A172 (cell line): ENCODE measurements at regions not wholly inside any gene's neighbourhood (a gene's known extent, or its start where the extent isn't known, plus 50 kb on each side); places are given as distances from the start of the nearest gene placed in this dataset.
"Not testable (repeated sequence)": the region's sequence is repeated elsewhere in the genome, so short reads cannot be mapped to it uniquely, and the experiment has no call there.

ENCODE experiments used
- DNase-seq: peaks from one replicate; pipeline ENCODE4 v3.0.0-alpha.2; 2015; ENCODE audit warnings: low spot score

- not testable (repeated sequence) for DNase-seq
Observed at GRCh38 chr6:92388706-92389105, 1030.7 kb downstream of the EPHA7 start.

GRCh38 chr6:92380803-92381601 is 1038.4 kb downstream of the EPHA7 start:
- no peak for DNase-seq

- no peak for DNase-seq
Observed at GRCh38 chr6:92377137-92377536, 1042.2 kb downstream of the EPHA7 start.

- DNase-seq, result peak; percentile 2
Observed at GRCh38 chr6:92376691-92377090, 1042.7 kb downstream of the EPHA7 start.

- DNase-seq, result no peak
Observed at GRCh38 chr6:92371211-92372208, 1047.8 kb downstream of the EPHA7 start.

GRCh38 chr6:92369309-92369708 is 1050.0 kb downstream of the EPHA7 start:
- DNase-seq, result no peak

- DNase-seq, result no peak
Observed at GRCh38 chr6:92364948-92365541, 1054.3 kb downstream of the EPHA7 start.

GRCh38 chr6:92363111-92363510 is 1056.2 kb downstream of the EPHA7 start:
- DNase-seq, result no peak

GRCh38 chr6:92362404-92362803 is 1057.0 kb downstream of the EPHA7 start:
- DNase-seq, result no peak

- DNase-seq, result no peak
Observed at GRCh38 chr6:92361990-92362389, 1057.4 kb downstream of the EPHA7 start.

- no peak for DNase-seq
Observed at GRCh38 chr6:92354270-92354829, 1065.0 kb downstream of the EPHA7 start.

- DNase-seq, result no peak
Observed at GRCh38 chr6:92352130-92352529, 1067.2 kb downstream of the EPHA7 start.

GRCh38 chr6:92341201-92341600 is 1078.2 kb downstream of the EPHA7 start:
- DNase-seq, result no peak

GRCh38 chr6:92339936-92340640 is 1079.3 kb downstream of the EPHA7 start:
- no peak for DNase-seq

- DNase-seq, result no peak
Observed at GRCh38 chr6:92337571-92337970, 1081.8 kb downstream of the EPHA7 start.

GRCh38 chr6:92329208-92329847 is 1090.0 kb downstream of the EPHA7 start:
- DNase-seq, result no peak

GRCh38 chr6:92315312-92315711 is 1104.0 kb downstream of the EPHA7 start:
- no peak for DNase-seq

- DNase-seq, result no peak
Observed at GRCh38 chr6:92297101-92297500, 1122.3 kb downstream of the EPHA7 start.

- DNase-seq, result no peak
Observed at GRCh38 chr6:92292067-92292466, 1127.3 kb downstream of the EPHA7 start.

- no peak for DNase-seq
Observed at GRCh38 chr6:92289831-92290230, 1129.5 kb downstream of the EPHA7 start.

GRCh38 chr6:92281571-92282076 is 1137.7 kb downstream of the EPHA7 start:
- no peak for DNase-seq
